Esophagus squamous epithelium (tissue), 4 donors: ENCODE measurements at regions not wholly inside any gene's neighbourhood (a gene's known extent, or its start where the extent isn't known, plus 50 kb on each side); places are given as distances from the start of the nearest gene placed in this dataset.

Experiments used
- CTCF ChIP-seq, 6 experiments: fragments of 450-650 bp in 4 of 6; fragments of 200-600 bp in 2 of 6; sonication (generic) in 2 of 6; IDR thresholded peaks; one replicate each; pipeline ENCODE4 v1.5.1; 2016 to 2019; ENCODE audit warnings: antibody characterized with exemption in 6 of 6, mild to moderate bottlenecking in 4 of 6, moderate library complexity in 4 of 6
- POLR2A ChIP-seq, 4 donors: fragments of 450-650 bp; IDR thresholded peaks; one replicate each; pipeline ENCODE4 v1.6.1; 2017; ENCODE audit warnings: antibody characterized with exemption in 4 of 4, mild to moderate bottlenecking in 4 of 4, moderate library complexity in 3 of 4

GRCh38 chr5:2017540-2018389, 135.0 kb upstream of the IRX4 start:
- TF ChIP-seq CTCF (IDR thresholded peaks at IDR 0.05) = peak in 5 of 6 experiments; percentile 17 to 68 (median 40)
- TF ChIP-seq POLR2A (IDR thresholded peaks at IDR 0.05) = no peak
